IPS-15b (cell line): ENCODE measurements at regions not wholly inside any gene's neighbourhood (a gene's known extent, or its start where the extent isn't known, plus 50 kb on each side); places are given as distances from the start of the nearest gene placed in this dataset.

Source experiments
- H3K27me3 ChIP-seq: one replicate; pipeline ENCODE4 v1.6.1; 2013; ENCODE audit warnings: low read length; ENCODE audit not compliant: control insufficient read depth, insufficient read depth
- H3K36me3 ChIP-seq: one replicate; pipeline ENCODE4 v1.6.1; 2013; ENCODE audit warnings: low read length; ENCODE audit not compliant: control insufficient read depth, insufficient read depth
- H3K4me1 ChIP-seq: one replicate; pipeline ENCODE4 v1.6.1; 2013; ENCODE audit warnings: mild to moderate bottlenecking, low read length; ENCODE audit not compliant: control insufficient read depth, insufficient read depth
- H3K4me3 ChIP-seq: one replicate; pipeline ENCODE4 v1.5.1; 2013; ENCODE audit warnings: low read depth, low read length
- H3K9ac ChIP-seq: one replicate; pipeline ENCODE4 v1.6.1; 2013; ENCODE audit warnings: low read depth, mild to moderate bottlenecking, low read length
- H3K9me3 ChIP-seq: one replicate; pipeline ENCODE4 v1.6.1; 2013; ENCODE audit warnings: mild to moderate bottlenecking, low read length; ENCODE audit not compliant: control insufficient read depth, insufficient read depth

- no peaks in the 10 kb centered on the region for H3K27me3 ChIP-seq
- H3K4me3 ChIP-seq, result no peak overlapping the region
- H3K9ac ChIP-seq, result no peak overlapping the region
- H3K36me3 ChIP-seq, result no peaks in the 10 kb centered on the region
- H3K4me1 ChIP-seq, result peaks cover 4% of the 10 kb centered on the region
- no peaks in the 10 kb centered on the region for H3K9me3 ChIP-seq
Measured at GRCh38 chr1:189874715-189875435, 602.8 kb downstream of the BRINP3 start.

- H3K9me3 ChIP-seq, result no peaks in the 10 kb centered on the region
- H3K27me3 ChIP-seq, result no peaks in the 10 kb centered on the region
- H3K4me1 ChIP-seq, result no peaks in the 10 kb centered on the region
- H3K36me3 ChIP-seq, result no peaks in the 10 kb centered on the region
- H3K4me3 ChIP-seq, result no peak overlapping the region
- H3K9ac ChIP-seq, result no peak overlapping the region
Measured at GRCh38 chr1:189880135-189880534, 597.5 kb downstream of the BRINP3 start.

- no peaks in the 10 kb centered on the region for H3K9me3 ChIP-seq
- H3K9ac ChIP-seq, result no peak overlapping the region
- no peaks in the 10 kb centered on the region for H3K27me3 ChIP-seq
- no peaks in the 10 kb centered on the region for H3K36me3 ChIP-seq
- peaks cover 11% of the 10 kb centered on the region for H3K4me1 ChIP-seq
- H3K4me3 ChIP-seq, result no peak overlapping the region
Measured at GRCh38 chr1:189899686-189900425, 577.8 kb downstream of the BRINP3 start.

- no peak overlapping the region for H3K9ac ChIP-seq
- H3K27me3 ChIP-seq, result no peaks in the 10 kb centered on the region
- no peak overlapping the region for H3K4me3 ChIP-seq
- no peaks in the 10 kb centered on the region for H3K36me3 ChIP-seq
- H3K4me1 ChIP-seq, result peaks cover 5% of the 10 kb centered on the region
- no peaks in the 10 kb centered on the region for H3K9me3 ChIP-seq
Measured at GRCh38 chr1:189904509-189904908, 573.2 kb downstream of the BRINP3 start.

GRCh38 chr1:189908113-189908512 lies 569.6 kb downstream of the BRINP3 start:
- Histone ChIP-seq H3K36me3 (no peaks in the 10 kb centered on the region), H3K9me3 (no peaks in the 10 kb centered on the region), H3K9ac (no peak overlapping the region), H3K4me3 (no peak overlapping the region), H3K27me3 (no peaks in the 10 kb centered on the region), H3K4me1 (no peaks in the 10 kb centered on the region)

GRCh38 chr1:189921613-189922012 lies 556.1 kb downstream of the BRINP3 start:
- H3K9ac ChIP-seq, result no peak overlapping the region

GRCh38 chr1:189927641-189928040 lies 550.0 kb downstream of the BRINP3 start:
- H3K9me3 ChIP-seq, result no peaks in the 10 kb centered on the region
- H3K9ac ChIP-seq, result no peak overlapping the region
- H3K36me3 ChIP-seq, result no peaks in the 10 kb centered on the region
- H3K27me3 ChIP-seq, result no peaks in the 10 kb centered on the region
- H3K4me3 ChIP-seq, result no peak overlapping the region
- H3K4me1 ChIP-seq, result no peaks in the 10 kb centered on the region

More at GRCh38 chr1:189921613-189922012, 556.1 kb downstream of the BRINP3 start:
- Histone ChIP-seq H3K4me3 (no peak overlapping the region), H3K4me1 (no peaks in the 10 kb centered on the region), H3K9me3 (no peaks in the 10 kb centered on the region), H3K27me3 (no peaks in the 10 kb centered on the region), H3K36me3 (no peaks in the 10 kb centered on the region)

GRCh38 chr1:189929501-189930099 lies 548.1 kb downstream of the BRINP3 start:
- H3K9me3 ChIP-seq, result no peaks in the 10 kb centered on the region
- H3K36me3 ChIP-seq, result no peaks in the 10 kb centered on the region
- no peak overlapping the region for H3K4me3 ChIP-seq
- no peak overlapping the region for H3K9ac ChIP-seq
- no peaks in the 10 kb centered on the region for H3K4me1 ChIP-seq
- H3K27me3 ChIP-seq, result no peaks in the 10 kb centered on the region

GRCh38 chr1:189936861-189937260 lies 540.8 kb downstream of the BRINP3 start:
- Histone ChIP-seq H3K9me3 (no peaks in the 10 kb centered on the region), H3K27me3 (no peaks in the 10 kb centered on the region), H3K4me1 (no peaks in the 10 kb centered on the region), H3K36me3 (no peaks in the 10 kb centered on the region), H3K9ac (no peak overlapping the region), H3K4me3 (no peak overlapping the region)

- Histone ChIP-seq H3K36me3 (no peaks in the 10 kb centered on the region), H3K9ac (no peak overlapping the region), H3K27me3 (no peaks in the 10 kb centered on the region), H3K4me3 (no peak overlapping the region), H3K9me3 (no peaks in the 10 kb centered on the region), H3K4me1 (no peaks in the 10 kb centered on the region)
Measured at GRCh38 chr1:189939967-189940366, 537.7 kb downstream of the BRINP3 start.

- H3K9me3 ChIP-seq, result no peaks in the 10 kb centered on the region
- H3K4me3 ChIP-seq, result no peak overlapping the region
- no peaks in the 10 kb centered on the region for H3K4me1 ChIP-seq
- no peak overlapping the region for H3K9ac ChIP-seq
- H3K27me3 ChIP-seq, result no peaks in the 10 kb centered on the region
- no peaks in the 10 kb centered on the region for H3K36me3 ChIP-seq
Measured at GRCh38 chr1:189941922-189942321, 535.7 kb downstream of the BRINP3 start.

- Histone ChIP-seq H3K4me3 (no peak overlapping the region), H3K9ac (no peak overlapping the region), H3K27me3 (no peaks in the 10 kb centered on the region), H3K9me3 (no peaks in the 10 kb centered on the region), H3K4me1 (peaks cover 3% of the 10 kb centered on the region), H3K36me3 (no peaks in the 10 kb centered on the region)
Measured at GRCh38 chr1:189958756-189959155, 518.9 kb downstream of the BRINP3 start.
